GM13977 (cell line): ENCODE measurements at regions not wholly inside any gene's neighbourhood (a gene's known extent, or its start where the extent isn't known, plus 50 kb on each side); places are given as distances from the start of the nearest gene placed in this dataset.

Experiments
- DNase-seq: peaks from one replicate; pipeline ENCODE4 v3.0.0; 2012; ENCODE audit warnings: low spot score
- in situ Hi-C: fragments of 300-500 bp; cut with MboI; formaldehyde crosslinking; loops from one replicate; pipeline ENCODE4 v1.12.0; 2022; ENCODE audit warnings: low sequenced_read_pairs, low pct_unique_long_range_greater_than_20kb, mixed read lengths, inconsistent platforms; ENCODE audit not compliant: unreplicated experiment
- TF ChIP-seq, protein P1 (sequence below): IDR thresholded peaks from 2 replicates; pipeline ENCODE4 v1.5.1; 2012; ENCODE audit warnings: mild to moderate bottlenecking, control low read depth; ENCODE audit not compliant: insufficient read depth; ENCODE audit errors: extremely low read depth, missing control alignments

DNA sequence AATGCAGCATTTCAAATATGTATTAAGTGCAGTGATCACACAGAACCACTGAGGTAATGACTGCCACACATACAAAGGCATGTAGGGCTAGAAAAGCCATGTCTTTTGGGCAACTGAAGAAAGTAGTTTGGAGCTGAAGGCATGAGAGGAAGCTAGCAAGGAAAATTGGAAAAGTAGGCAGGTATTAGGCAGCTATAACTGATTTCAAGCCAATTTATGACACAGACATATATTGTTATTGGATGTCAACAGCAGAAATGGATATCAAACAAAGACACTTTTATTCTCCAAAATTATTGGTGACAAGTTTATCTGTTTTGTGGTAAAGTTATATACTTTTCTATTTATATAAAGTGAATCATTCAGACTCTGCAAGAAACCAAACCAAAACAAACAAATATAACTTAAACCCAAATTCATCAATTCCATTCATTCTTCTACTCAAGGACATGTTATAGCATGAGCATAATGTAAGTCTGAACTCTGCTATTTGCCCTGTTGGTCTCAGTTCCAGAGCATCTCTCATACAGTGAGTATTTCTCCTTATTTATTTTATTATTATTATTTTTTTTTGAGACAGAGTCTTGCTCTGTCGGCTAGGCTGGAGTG lies 307.4 kb upstream of the COL8A1 start:
- no peak for DNase-seq
- TF ChIP-seq, protein P1, sequence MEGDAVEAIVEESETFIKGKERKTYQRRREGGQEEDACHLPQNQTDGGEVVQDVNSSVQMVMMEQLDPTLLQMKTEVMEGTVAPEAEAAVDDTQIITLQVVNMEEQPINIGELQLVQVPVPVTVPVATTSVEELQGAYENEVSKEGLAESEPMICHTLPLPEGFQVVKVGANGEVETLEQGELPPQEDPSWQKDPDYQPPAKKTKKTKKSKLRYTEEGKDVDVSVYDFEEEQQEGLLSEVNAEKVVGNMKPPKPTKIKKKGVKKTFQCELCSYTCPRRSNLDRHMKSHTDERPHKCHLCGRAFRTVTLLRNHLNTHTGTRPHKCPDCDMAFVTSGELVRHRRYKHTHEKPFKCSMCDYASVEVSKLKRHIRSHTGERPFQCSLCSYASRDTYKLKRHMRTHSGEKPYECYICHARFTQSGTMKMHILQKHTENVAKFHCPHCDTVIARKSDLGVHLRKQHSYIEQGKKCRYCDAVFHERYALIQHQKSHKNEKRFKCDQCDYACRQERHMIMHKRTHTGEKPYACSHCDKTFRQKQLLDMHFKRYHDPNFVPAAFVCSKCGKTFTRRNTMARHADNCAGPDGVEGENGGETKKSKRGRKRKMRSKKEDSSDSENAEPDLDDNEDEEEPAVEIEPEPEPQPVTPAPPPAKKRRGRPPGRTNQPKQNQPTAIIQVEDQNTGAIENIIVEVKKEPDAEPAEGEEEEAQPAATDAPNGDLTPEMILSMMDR: no peak
- in situ Hi-C loops: no loop called here

DNA sequence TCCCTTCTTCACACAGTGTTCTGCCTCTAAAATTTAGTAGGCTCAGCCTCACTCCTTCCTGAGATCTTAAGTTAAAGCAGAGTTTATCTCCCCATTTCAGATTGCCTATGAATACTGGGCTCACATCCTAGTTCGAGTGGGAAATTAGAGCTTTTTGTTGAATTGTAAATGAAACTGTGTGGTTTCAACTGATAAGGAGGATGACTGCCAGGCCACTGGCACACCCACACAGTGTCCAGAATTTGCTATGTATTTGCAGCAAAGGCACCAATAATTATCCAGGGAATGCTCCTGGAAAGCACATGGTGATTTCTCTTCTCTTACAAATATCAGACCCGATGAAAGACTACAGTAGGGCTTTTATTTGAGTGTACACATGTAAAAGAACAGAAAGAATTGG lies 308.1 kb upstream of the COL8A1 start:
- TF ChIP-seq, protein P1: no peak
- in situ Hi-C loops: no loop called here
- DNase-seq: no peak

DNA sequence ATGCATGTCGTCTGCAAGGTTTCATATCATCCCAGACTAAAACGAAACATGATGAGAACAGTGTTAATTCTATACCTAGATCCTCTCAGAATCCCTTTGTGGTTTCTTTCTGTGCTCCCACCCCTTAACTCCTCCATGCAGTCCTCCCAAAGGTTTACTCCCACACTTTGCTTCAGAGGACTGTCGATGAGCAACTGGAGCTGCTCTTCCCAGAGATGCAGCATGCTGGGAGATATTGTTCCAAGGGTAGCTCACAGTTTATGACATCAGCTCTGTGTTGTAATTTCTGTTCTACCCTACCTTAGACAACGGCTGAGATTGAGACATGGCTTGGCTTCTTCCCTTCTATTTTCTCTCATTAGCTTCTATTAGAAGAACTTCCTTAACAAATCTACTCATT lies 313.0 kb upstream of the COL8A1 start:
- no peak for DNase-seq
- TF ChIP-seq, protein P1: no peak
- in situ Hi-C loops: no loop called here

DNA sequence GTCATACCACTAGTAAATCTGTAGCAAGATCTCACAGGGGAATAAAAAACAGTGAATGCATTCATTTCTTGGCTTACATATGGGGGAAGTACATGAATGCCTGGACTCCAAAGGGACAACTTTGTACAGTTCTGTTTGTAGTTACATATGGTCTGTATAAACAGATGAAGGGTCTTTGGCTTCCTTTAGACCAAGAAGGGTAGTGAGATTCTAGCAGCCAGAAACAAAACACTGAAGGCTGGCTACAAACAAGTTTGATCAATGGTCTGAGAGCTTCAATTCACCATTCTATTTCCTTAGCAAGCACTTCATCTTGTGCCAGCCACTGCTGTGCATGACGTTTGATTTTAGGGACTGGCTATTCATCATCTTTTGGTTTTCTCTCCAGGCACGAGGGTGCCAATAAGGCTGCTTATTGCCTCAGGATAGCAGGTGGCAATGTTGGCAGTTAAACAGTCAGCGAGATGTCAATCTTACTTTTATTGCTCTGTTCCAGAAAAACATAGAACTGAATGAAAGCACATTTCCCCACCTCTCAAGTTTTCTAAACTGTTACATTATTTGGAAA lies 313.7 kb upstream of the COL8A1 start:
- no peak for DNase-seq
- in situ Hi-C loops: no loop called here
- TF ChIP-seq, protein P1: no peak

DNA sequence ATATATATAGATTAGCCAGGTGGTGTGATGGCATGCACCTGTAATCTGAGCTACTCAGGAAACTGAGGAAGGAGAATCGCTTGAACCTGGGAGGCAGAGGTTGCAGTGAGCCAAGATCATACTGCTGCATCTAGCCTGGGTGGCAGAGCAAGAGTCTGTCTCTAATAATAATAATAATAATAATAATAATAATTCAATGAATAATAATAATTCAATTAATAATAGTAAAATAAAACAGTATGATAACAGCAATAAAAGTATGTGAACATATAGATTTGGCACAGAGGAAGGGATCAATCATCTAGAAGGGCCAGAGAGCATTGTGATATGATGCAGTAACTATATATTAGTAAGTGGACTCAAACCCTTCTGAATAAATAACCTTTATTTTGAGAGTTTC lies 314.5 kb upstream of the COL8A1 start:
- TF ChIP-seq, protein P1: no peak
- no peak for DNase-seq
- in situ Hi-C loops: no loop called here

DNA sequence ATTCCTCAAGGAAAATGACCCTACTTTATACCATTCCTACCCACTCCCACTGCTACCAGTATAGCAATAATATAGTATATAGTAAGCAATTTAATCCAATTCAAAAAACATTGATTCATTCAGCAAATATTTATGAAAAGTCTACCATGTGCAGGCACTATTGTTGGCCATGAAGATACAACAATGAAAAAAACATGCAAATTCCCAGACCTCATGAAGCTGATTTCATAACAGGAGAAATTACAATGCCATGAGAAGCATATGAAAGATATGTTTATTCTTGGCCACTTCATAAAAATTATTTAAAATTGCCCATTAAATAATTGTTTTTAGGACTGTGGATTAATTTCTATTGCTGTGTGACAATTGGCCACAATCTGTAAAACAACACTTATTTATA lies 315.8 kb upstream of the COL8A1 start:
- TF ChIP-seq, protein P1: no peak
- no peak for DNase-seq
- in situ Hi-C loops: no loop called here
